Fibroblast of the aortic adventitia (primary cell): ENCODE measurements at regions not wholly inside any gene's neighbourhood (a gene's known extent, or its start where the extent isn't known, plus 50 kb on each side); places are given as distances from the start of the nearest gene placed in this dataset.

ENCODE experiments used
- DNase-seq: peaks from one replicate; pipeline ENCODE4 v3.0.0-alpha.2; 2010; ENCODE audit warnings: low read depth
- H3K4me3 ChIP-seq: 2 replicates; pipeline ENCODE4 v1.5.1; 2011; ENCODE audit warnings: low read depth, mild to moderate bottlenecking, control low read depth, low read length, moderate library complexity
- CTCF ChIP-seq: IDR thresholded peaks from 2 replicates; pipeline ENCODE4 v1.5.1; 2011; ENCODE audit warnings: mild to moderate bottlenecking, low read length, control low read depth, inconsistent platforms; ENCODE audit not compliant: insufficient read depth

GRCh38 chr10:130454543-130455000 lies 318.4 kb downstream of the GLRX3 start:
- DNase-seq = no peak
- TF ChIP-seq CTCF = no peak

GRCh38 chr10:130455111-130455695 lies 319.0 kb downstream of the GLRX3 start:
- TF ChIP-seq CTCF = no peak
- no peak for DNase-seq
- H3K4me3 ChIP-seq = no peak overlapping the region

More at GRCh38 chr10:130454543-130455000, 318.4 kb downstream of the GLRX3 start:
- no peak overlapping the region for H3K4me3 ChIP-seq

- H3K4me3 ChIP-seq = no peak overlapping the region
- no peak for TF ChIP-seq CTCF
- DNase-seq = no peak
These were observed 319.6 kb downstream of the GLRX3 start for GRCh38 chr10:130455791-130456190.

GRCh38 chr10:130456616-130457015 lies 320.4 kb downstream of the GLRX3 start:
- no peak for DNase-seq
- H3K4me3 ChIP-seq = no peak overlapping the region
- TF ChIP-seq CTCF = no peak

- no peak overlapping the region for H3K4me3 ChIP-seq
- no peak for DNase-seq
- no peak for TF ChIP-seq CTCF
These were observed 322.3 kb downstream of the GLRX3 start for GRCh38 chr10:130458509-130458908.

GRCh38 chr10:130459011-130459410 lies 322.8 kb downstream of the GLRX3 start:
- TF ChIP-seq CTCF = no peak
- no peak overlapping the region for H3K4me3 ChIP-seq
- no peak for DNase-seq
